Activated naive CD4-positive, alpha-beta T cell treated with anti-CD3 and anti-CD28 coated beads, Interleukin-2, amount 50 U/mL, for 24 hours (primary cell): ENCODE measurements at regions not wholly inside any gene's neighbourhood (a gene's known extent, or its start where the extent isn't known, plus 50 kb on each side); places are given as distances from the start of the nearest gene placed in this dataset.

Experiments used
- H3K27ac Mint-ChIP-seq: one replicate; pipeline ENCODE4 v1.8.0; 2021; ENCODE audit warnings: mild to moderate bottlenecking, mixed read lengths
- H3K27me3 Mint-ChIP-seq: one replicate; pipeline ENCODE4 v1.8.0; 2021; ENCODE audit warnings: mixed read lengths
- H3K36me3 Mint-ChIP-seq: one replicate; pipeline ENCODE4 v1.8.0; 2021; ENCODE audit warnings: mixed read lengths
- H3K4me1 Mint-ChIP-seq: one replicate; pipeline ENCODE4 v1.8.0; 2021; ENCODE audit warnings: mixed read lengths
- H3K4me3 Mint-ChIP-seq: one replicate; pipeline ENCODE4 v1.8.0; 2021; ENCODE audit warnings: mild to moderate bottlenecking, mixed read lengths
- H3K9me3 Mint-ChIP-seq: one replicate; pipeline ENCODE4 v1.8.0; 2021; ENCODE audit warnings: mixed read lengths

- Mint-ChIP-seq H3K27ac (no peak overlapping the region), H3K4me1 (no peaks in the 10 kb centered on the region), H3K9me3 (peaks cover 16% of the 10 kb centered on the region), H3K27me3 (no peaks in the 10 kb centered on the region), H3K36me3 (no peaks in the 10 kb centered on the region), H3K4me3 (no peak overlapping the region)
Measured at GRCh38 chr4:66235876-66236275, 565.6 kb upstream of the EPHA5 start.

GRCh38 chr4:66229885-66230284 is 559.6 kb upstream of the EPHA5 start:
- no peaks in the 10 kb centered on the region for H3K36me3 Mint-ChIP-seq
- no peak overlapping the region for H3K27ac Mint-ChIP-seq

GRCh38 chr4:66225539-66225938 is 555.2 kb upstream of the EPHA5 start:
- H3K27ac Mint-ChIP-seq, result no peak overlapping the region
- no peak overlapping the region for H3K4me3 Mint-ChIP-seq
- H3K36me3 Mint-ChIP-seq, result no peaks in the 10 kb centered on the region
- H3K4me1 Mint-ChIP-seq, result no peaks in the 10 kb centered on the region
- H3K9me3 Mint-ChIP-seq, result no peaks in the 10 kb centered on the region
- no peaks in the 10 kb centered on the region for H3K27me3 Mint-ChIP-seq

More at GRCh38 chr4:66229885-66230284, 559.6 kb upstream of the EPHA5 start:
- no peaks in the 10 kb centered on the region for H3K9me3 Mint-ChIP-seq
- no peaks in the 10 kb centered on the region for H3K27me3 Mint-ChIP-seq
- H3K4me3 Mint-ChIP-seq, result no peak overlapping the region
- H3K4me1 Mint-ChIP-seq, result no peaks in the 10 kb centered on the region

- H3K27ac Mint-ChIP-seq, result no peak overlapping the region
- H3K4me1 Mint-ChIP-seq, result no peaks in the 10 kb centered on the region
- H3K4me3 Mint-ChIP-seq, result no peak overlapping the region
- no peaks in the 10 kb centered on the region for H3K36me3 Mint-ChIP-seq
- no peaks in the 10 kb centered on the region for H3K9me3 Mint-ChIP-seq
- H3K27me3 Mint-ChIP-seq, result no peaks in the 10 kb centered on the region
Measured at GRCh38 chr4:66223068-66223703, 552.9 kb upstream of the EPHA5 start.

GRCh38 chr4:66219401-66219800 is 549.1 kb upstream of the EPHA5 start:
- Mint-ChIP-seq H3K4me1 (no peaks in the 10 kb centered on the region), H3K9me3 (no peaks in the 10 kb centered on the region), H3K27ac (no peak overlapping the region), H3K4me3 (no peak overlapping the region), H3K36me3 (no peaks in the 10 kb centered on the region), H3K27me3 (no peaks in the 10 kb centered on the region)

GRCh38 chr4:66216252-66216651 is 546.0 kb upstream of the EPHA5 start:
- H3K9me3 Mint-ChIP-seq, result peaks cover 7% of the 10 kb centered on the region
- H3K4me1 Mint-ChIP-seq, result no peaks in the 10 kb centered on the region

GRCh38 chr4:66212489-66212888 is 542.2 kb upstream of the EPHA5 start:
- Mint-ChIP-seq H3K27ac (no peak overlapping the region), H3K36me3 (no peaks in the 10 kb centered on the region), H3K9me3 (peaks cover 17% of the 10 kb centered on the region), H3K27me3 (no peaks in the 10 kb centered on the region), H3K4me1 (no peaks in the 10 kb centered on the region), H3K4me3 (no peak overlapping the region)

More at GRCh38 chr4:66216252-66216651, 546.0 kb upstream of the EPHA5 start:
- H3K27ac Mint-ChIP-seq, result no peak overlapping the region
- no peaks in the 10 kb centered on the region for H3K27me3 Mint-ChIP-seq
- no peaks in the 10 kb centered on the region for H3K36me3 Mint-ChIP-seq
- no peak overlapping the region for H3K4me3 Mint-ChIP-seq

GRCh38 chr4:66204534-66205247 is 534.4 kb upstream of the EPHA5 start:
- Mint-ChIP-seq H3K9me3 (peaks cover 16% of the 10 kb centered on the region), H3K27me3 (no peaks in the 10 kb centered on the region), H3K4me3 (no peak overlapping the region), H3K27ac (no peak overlapping the region), H3K4me1 (no peaks in the 10 kb centered on the region), H3K36me3 (no peaks in the 10 kb centered on the region)

GRCh38 chr4:66202870-66203269 is 532.6 kb upstream of the EPHA5 start:
- Mint-ChIP-seq H3K4me3 (no peak overlapping the region), H3K36me3 (no peaks in the 10 kb centered on the region), H3K27ac (no peak overlapping the region), H3K4me1 (no peaks in the 10 kb centered on the region), H3K27me3 (no peaks in the 10 kb centered on the region), H3K9me3 (peaks cover 6% of the 10 kb centered on the region)

GRCh38 chr4:66197451-66197850 is 527.2 kb upstream of the EPHA5 start:
- Mint-ChIP-seq H3K36me3 (no peaks in the 10 kb centered on the region), H3K9me3 (peaks cover 2% of the 10 kb centered on the region), H3K27ac (no peak overlapping the region), H3K4me1 (no peaks in the 10 kb centered on the region), H3K27me3 (no peaks in the 10 kb centered on the region), H3K4me3 (no peak overlapping the region)

- Mint-ChIP-seq H3K4me3 (no peak overlapping the region), H3K27me3 (no peaks in the 10 kb centered on the region), H3K27ac (no peak overlapping the region), H3K4me1 (no peaks in the 10 kb centered on the region), H3K9me3 (no peaks in the 10 kb centered on the region), H3K36me3 (no peaks in the 10 kb centered on the region)
Measured at GRCh38 chr4:66193487-66193886, 523.2 kb upstream of the EPHA5 start.

GRCh38 chr4:66187175-66187720 is 517.0 kb upstream of the EPHA5 start:
- no peak overlapping the region for H3K4me3 Mint-ChIP-seq
- no peak overlapping the region for H3K27ac Mint-ChIP-seq
- no peaks in the 10 kb centered on the region for H3K9me3 Mint-ChIP-seq
- no peaks in the 10 kb centered on the region for H3K27me3 Mint-ChIP-seq
- H3K36me3 Mint-ChIP-seq, result no peaks in the 10 kb centered on the region
- H3K4me1 Mint-ChIP-seq, result no peaks in the 10 kb centered on the region

- Mint-ChIP-seq H3K27ac (no peak overlapping the region), H3K36me3 (no peaks in the 10 kb centered on the region), H3K4me3 (no peak overlapping the region), H3K27me3 (no peaks in the 10 kb centered on the region), H3K9me3 (no peaks in the 10 kb centered on the region), H3K4me1 (no peaks in the 10 kb centered on the region)
Measured at GRCh38 chr4:66186095-66186494, 515.8 kb upstream of the EPHA5 start.

GRCh38 chr4:66182636-66183035 is 512.3 kb upstream of the EPHA5 start:
- Mint-ChIP-seq H3K27ac (no peak overlapping the region), H3K4me1 (no peaks in the 10 kb centered on the region), H3K4me3 (no peak overlapping the region), H3K36me3 (no peaks in the 10 kb centered on the region), H3K9me3 (no peaks in the 10 kb centered on the region), H3K27me3 (no peaks in the 10 kb centered on the region)

GRCh38 chr4:66178906-66179305 is 508.6 kb upstream of the EPHA5 start:
- no peak overlapping the region for H3K27ac Mint-ChIP-seq
- H3K9me3 Mint-ChIP-seq, result no peaks in the 10 kb centered on the region
- H3K27me3 Mint-ChIP-seq, result no peaks in the 10 kb centered on the region
- no peaks in the 10 kb centered on the region for H3K36me3 Mint-ChIP-seq
- no peak overlapping the region for H3K4me3 Mint-ChIP-seq
- no peaks in the 10 kb centered on the region for H3K4me1 Mint-ChIP-seq

GRCh38 chr4:66169341-66169740 is 499.1 kb upstream of the EPHA5 start:
- H3K36me3 Mint-ChIP-seq, result no peaks in the 10 kb centered on the region
- H3K4me3 Mint-ChIP-seq, result no peak overlapping the region
- no peaks in the 10 kb centered on the region for H3K4me1 Mint-ChIP-seq
- peaks cover 5% of the 10 kb centered on the region for H3K9me3 Mint-ChIP-seq
- no peak overlapping the region for H3K27ac Mint-ChIP-seq
- no peaks in the 10 kb centered on the region for H3K27me3 Mint-ChIP-seq
